Gastroesophageal sphincter (tissue), 4 donors: ENCODE measurements at regions not wholly inside any gene's neighbourhood (a gene's known extent, or its start where the extent isn't known, plus 50 kb on each side); places are given as distances from the start of the nearest gene placed in this dataset.

Experiments used
- ATAC-seq: fragments of 150-250 bp; one replicate; pipeline ENCODE4 v1.9.1; 2016; ENCODE audit warnings: mild to moderate bottlenecking, moderate library complexity
- H3K27ac ChIP-seq, 4 donors: fragments of 200-600 bp; sonication (generic) in 3 of 4; 1 replicate in 3 of 4; 2 replicates in 1 of 4; pipeline ENCODE4 v1.5.1; 2016 to 2019
- H3K27me3 ChIP-seq: fragments of 200-600 bp; sonication (generic); one replicate; pipeline ENCODE4 v1.5.1; 2019
- H3K36me3 ChIP-seq, 2 donors: fragments of 200-600 bp; sonication (generic); one replicate each; pipeline ENCODE4 v1.5.1; 2019; ENCODE audit warnings: control low read depth in 1 of 2
- H3K4me1 ChIP-seq, 3 donors: fragments of 200-600 bp; sonication (generic); 1 replicate in 2 of 3; 2 replicates in 1 of 3; pipeline ENCODE4 v1.5.1; 2016 to 2019; ENCODE audit warnings: control low read depth in 2 of 3
- H3K4me3 ChIP-seq, 2 donors: fragments of 200-600 bp; sonication (generic); one replicate each; pipeline ENCODE4 v1.5.1; 2019; ENCODE audit warnings: mild to moderate bottlenecking in 1 of 2, moderate library complexity in 1 of 2
- H3K9me3 ChIP-seq, 3 donors: fragments of 200-600 bp; sonication (generic); one replicate each; pipeline ENCODE4 v1.5.1; 2017 to 2019; ENCODE audit warnings: control low read depth in 2 of 3
- CTCF ChIP-seq, 4 experiments: fragments of 200-600 bp in 2 of 4; fragments of 450-650 bp in 2 of 4; sonication (generic) in 1 of 4; IDR thresholded peaks; one replicate each; pipeline ENCODE4 v1.5.1; 2017 to 2019; ENCODE audit warnings: antibody characterized with exemption in 4 of 4, mild to moderate bottlenecking in 2 of 4, moderate library complexity in 2 of 4
- EP300 ChIP-seq: sonication (generic); formaldehyde crosslinking; IDR thresholded peaks from one replicate; pipeline ENCODE4 v1.6.1; 2017; ENCODE audit warnings: antibody characterized with exemption, mild to moderate bottlenecking
- POLR2A ChIP-seq, 2 donors: fragments of 450-650 bp; IDR thresholded peaks; one replicate each; pipeline ENCODE4 v1.6.1; 2017; ENCODE audit warnings: antibody characterized with exemption in 2 of 2, mild to moderate bottlenecking in 2 of 2, moderate library complexity in 1 of 2
- POLR2AphosphoS5 ChIP-seq: sonication (generic); formaldehyde crosslinking; IDR thresholded peaks from one replicate; pipeline ENCODE4 v1.6.1; 2017; ENCODE audit warnings: antibody characterized with exemption
- WGBS, 2 donors: methylation state at CpG; one replicate each; pipeline ENCODE4 v1.1.5; 2018; ENCODE audit warnings: low coverage in 1 of 2; 5-methylcytosine and 5-hydroxymethylcytosine counted together

GRCh38 chr15:68512052-68512451 is 66.7 kb upstream of the CORO2B start:
- no peak overlapping the region for H3K27ac ChIP-seq

DNA sequence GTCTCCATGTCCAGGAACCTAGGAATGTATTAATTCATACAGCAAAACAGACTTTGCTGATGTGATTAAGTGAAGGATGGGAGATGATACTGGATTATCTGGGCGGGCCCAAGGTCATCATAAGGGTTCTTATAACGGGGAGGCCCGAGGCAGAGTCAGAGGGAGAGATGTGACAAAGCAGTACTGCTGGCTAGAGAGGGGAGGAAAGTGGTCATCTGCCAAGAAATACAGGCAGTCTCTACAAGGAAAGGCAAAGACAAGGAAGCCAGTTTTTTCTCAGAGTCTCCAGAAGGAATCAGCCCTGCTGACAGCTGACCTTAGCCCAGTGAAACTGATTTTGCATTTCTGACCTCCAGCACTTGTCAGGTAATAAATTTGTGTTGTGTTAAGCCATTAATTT is 66.2 kb upstream of the CORO2B start:
- no peaks in the 10 kb centered on the region for H3K9me3 ChIP-seq
- H3K4me1 ChIP-seq, result peaks cover 2 to 15% (median 4%) of the 10 kb centered on the region in 3 donors
- no peak overlapping the region for H3K27ac ChIP-seq
- no peak for TF ChIP-seq CTCF (IDR thresholded peaks at IDR 0.05)
- TF ChIP-seq POLR2AphosphoS5, result no peak
- TF ChIP-seq POLR2A (IDR thresholded peaks at IDR 0.05), result no peak
- TF ChIP-seq EP300, result no peak
- WGBS, 2 donors, result 56 to 58% methylated on average over 3 of the region's 3 CpGs
- H3K27me3 ChIP-seq, result no peaks in the 10 kb centered on the region
- H3K36me3 ChIP-seq, result no peaks in the 10 kb centered on the region
- no peak overlapping the region for H3K4me3 ChIP-seq
- ATAC-seq, result no peak

More at GRCh38 chr15:68512052-68512451, 66.7 kb upstream of the CORO2B start:
- 75 to 83% methylated on average over 4 to 7 of the region's 7 CpGs for WGBS, 2 donors
- Histone ChIP-seq H3K9me3 (no peaks in the 10 kb centered on the region), H3K4me3 (no peak overlapping the region), H3K4me1 (peaks cover 0 to 10% (median 1%) of the 10 kb centered on the region in 3 donors), H3K27me3 (no peaks in the 10 kb centered on the region), H3K36me3 (no peaks in the 10 kb centered on the region)
- no peak for ATAC-seq
- TF ChIP-seq CTCF (IDR thresholded peaks at IDR 0.05) (no peak), POLR2A (IDR thresholded peaks at IDR 0.05) (no peak), EP300 (no peak), POLR2AphosphoS5 (no peak)

GRCh38 chr15:68515371-68516095 is 63.3 kb upstream of the CORO2B start:
- Histone ChIP-seq H3K4me1 (peaks cover 6 to 27% (median 9%) of the 10 kb centered on the region in 3 donors), H3K36me3 (no peaks in the 10 kb centered on the region), H3K4me3 (no peak overlapping the region), H3K27ac (no peak overlapping the region), H3K9me3 (no peaks in the 10 kb centered on the region), H3K27me3 (no peaks in the 10 kb centered on the region)
- TF ChIP-seq POLR2A (IDR thresholded peaks at IDR 0.05), result no peak
- TF ChIP-seq POLR2AphosphoS5, result no peak
- no peak for TF ChIP-seq EP300
- no peak for TF ChIP-seq CTCF (IDR thresholded peaks at IDR 0.05)
- no peak for ATAC-seq
- WGBS, 2 donors, result 90 to 100% methylated on average over 3 of the region's 6 CpGs

DNA sequence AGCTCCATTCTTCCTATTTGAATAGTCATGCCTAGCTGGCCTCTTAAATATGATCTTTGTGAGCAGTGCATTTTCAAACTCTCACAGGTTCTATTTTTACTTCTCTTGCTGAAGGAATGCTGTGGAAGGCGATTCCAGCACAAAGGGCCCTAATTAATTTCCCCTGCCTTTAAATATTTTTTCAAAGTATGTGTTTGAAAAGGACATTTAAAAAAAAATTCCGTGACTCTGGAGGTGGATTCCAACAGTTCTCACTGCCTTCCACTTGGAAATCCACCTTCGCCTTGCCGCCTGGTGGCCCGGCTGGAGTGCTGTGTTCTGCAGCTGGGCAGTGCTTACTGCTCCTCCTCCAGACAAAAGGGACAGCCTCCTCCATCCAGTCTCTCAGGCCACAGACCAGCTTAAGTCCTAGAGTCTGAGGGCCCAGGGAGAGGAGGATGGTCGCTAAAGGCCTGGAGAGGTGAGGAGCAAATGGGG is 61.5 kb upstream of the CORO2B start:
- H3K9me3 ChIP-seq, result no peaks in the 10 kb centered on the region
- H3K4me3 ChIP-seq, result no peak overlapping the region
- ATAC-seq, result peak; percentile 81
- H3K27ac ChIP-seq, result peak overlapping the region in 3 of 4 donors; percentile 25 to 61 (median 56)
- 9 to 60% methylated on average over 1 to 5 of the region's 6 CpGs for WGBS, 2 donors
- H3K4me1 ChIP-seq, result peaks cover 6 to 27% (median 9%) of the 10 kb centered on the region in 3 donors
- no peak for TF ChIP-seq POLR2A (IDR thresholded peaks at IDR 0.05)
- peak in 3 of 4 experiments; percentile 37 to 57 (median 49) for TF ChIP-seq CTCF (IDR thresholded peaks at IDR 0.05)
- H3K36me3 ChIP-seq, result no peaks in the 10 kb centered on the region
- H3K27me3 ChIP-seq, result no peaks in the 10 kb centered on the region

DNA sequence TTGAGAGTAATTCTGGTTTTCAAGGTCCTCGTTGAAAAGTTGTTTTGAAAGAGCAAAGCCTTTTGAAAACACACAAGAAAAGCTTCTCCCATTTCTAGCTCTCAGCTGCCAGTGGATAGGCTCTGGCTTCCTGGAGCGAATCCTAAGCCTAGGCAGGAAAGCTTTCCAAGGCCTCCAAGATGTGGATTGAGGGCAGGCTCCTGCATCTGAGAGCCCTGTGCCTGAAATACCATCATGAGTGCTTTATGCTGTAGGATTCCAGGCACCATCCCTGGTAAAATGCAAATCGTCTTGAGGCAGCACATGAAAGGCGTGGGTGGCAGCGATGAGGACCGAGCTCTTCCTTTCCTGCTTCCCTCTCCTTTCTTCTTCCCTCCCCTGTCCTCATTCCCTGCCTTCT is 60.7 kb upstream of the CORO2B start:
- H3K9me3 ChIP-seq, result no peaks in the 10 kb centered on the region
- H3K27ac ChIP-seq, result peak overlapping the region in 3 of 4 donors; percentile 25 to 61 (median 56)
- H3K4me1 ChIP-seq, result peaks cover 6 to 27% (median 9%) of the 10 kb centered on the region in 3 donors
- 52 to 68% methylated on average over 5 to 6 of the region's 6 CpGs for WGBS, 2 donors
- H3K4me3 ChIP-seq, result no peak overlapping the region
- ATAC-seq, result no peak
- H3K27me3 ChIP-seq, result no peaks in the 10 kb centered on the region
- H3K36me3 ChIP-seq, result no peaks in the 10 kb centered on the region
- TF ChIP-seq CTCF (IDR thresholded peaks at IDR 0.05) (no peak), POLR2A (IDR thresholded peaks at IDR 0.05) (no peak), POLR2AphosphoS5 (no peak), EP300 (no peak)
